ENCODE measurements at regions not wholly inside any gene's neighbourhood (a gene's known extent, or its start where the extent isn't known, plus 50 kb on each side); places are given as distances from the start of the nearest gene placed in this dataset.

DNA sequence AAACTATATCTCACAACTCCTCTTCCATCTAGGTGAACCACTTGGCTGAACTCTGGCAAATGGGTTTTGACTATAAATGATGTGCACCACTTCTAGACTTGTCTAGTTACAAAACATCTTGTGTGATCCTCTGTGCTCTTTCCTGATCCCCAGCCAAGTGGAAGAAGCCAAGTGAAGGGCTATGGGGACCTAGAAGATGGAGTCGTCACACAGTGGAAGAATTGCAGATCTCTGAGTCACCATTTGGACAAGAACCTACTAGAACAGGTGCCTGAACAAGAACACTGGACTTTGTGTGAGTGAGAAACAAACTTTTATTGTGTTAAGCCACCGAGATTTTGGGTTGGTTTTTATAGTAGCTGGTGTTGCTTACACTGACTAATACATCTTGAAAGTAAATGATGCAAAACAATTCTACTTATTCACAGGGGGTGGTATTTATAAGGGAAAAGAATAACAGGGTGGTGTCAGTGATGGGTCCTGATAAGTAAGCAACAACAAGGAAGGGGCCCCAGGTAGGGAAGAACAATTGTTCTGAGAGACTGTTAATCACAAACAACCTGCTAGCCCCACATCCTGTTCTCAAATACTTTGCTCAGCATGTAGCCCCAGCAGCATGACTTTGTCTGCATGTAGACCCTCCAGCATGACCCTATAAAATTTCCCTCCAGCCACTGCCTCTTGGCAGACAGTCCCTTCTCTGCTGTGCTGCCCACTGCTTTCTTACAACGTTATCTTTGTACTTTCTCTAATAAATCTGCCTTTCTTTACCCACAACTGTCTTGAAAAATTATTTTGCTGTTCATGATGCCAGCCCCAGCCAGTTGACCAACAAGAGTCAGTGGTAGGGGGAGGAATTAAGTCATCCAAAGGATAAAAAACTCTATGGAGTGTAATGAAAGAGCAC is 280.7 kb upstream of the PLET1 start (continued):
- no peak for TF ChIP-seq RAD21 (IDR thresholded peaks at IDR 0.05 in 1 of 2, conservative IDR thresholded peaks at IDR 0.05 in 1 of 2; ENCODE audit: low read depth in 2 of 2, low read length in 2 of 2)
- no peak for TF ChIP-seq PHF8 (conservative IDR thresholded peaks at IDR 0.05; ENCODE audit: low read depth, low read length)
- no peak for TF ChIP-seq ZNF274 (IDR thresholded peaks at IDR 0.05; ENCODE audit: borderline replicate concordance, extremely low read depth, low read length)
- TF ChIP-seq CBX5 (IDR thresholded peaks at IDR 0.05; ENCODE audit: low read depth, low read length), result no peak
- TF ChIP-seq EZH2 (IDR thresholded peaks at IDR 0.05; ENCODE audit: low read depth, low read length, severe bottlenecking), result no peak
- TF ChIP-seq, protein P1, sequence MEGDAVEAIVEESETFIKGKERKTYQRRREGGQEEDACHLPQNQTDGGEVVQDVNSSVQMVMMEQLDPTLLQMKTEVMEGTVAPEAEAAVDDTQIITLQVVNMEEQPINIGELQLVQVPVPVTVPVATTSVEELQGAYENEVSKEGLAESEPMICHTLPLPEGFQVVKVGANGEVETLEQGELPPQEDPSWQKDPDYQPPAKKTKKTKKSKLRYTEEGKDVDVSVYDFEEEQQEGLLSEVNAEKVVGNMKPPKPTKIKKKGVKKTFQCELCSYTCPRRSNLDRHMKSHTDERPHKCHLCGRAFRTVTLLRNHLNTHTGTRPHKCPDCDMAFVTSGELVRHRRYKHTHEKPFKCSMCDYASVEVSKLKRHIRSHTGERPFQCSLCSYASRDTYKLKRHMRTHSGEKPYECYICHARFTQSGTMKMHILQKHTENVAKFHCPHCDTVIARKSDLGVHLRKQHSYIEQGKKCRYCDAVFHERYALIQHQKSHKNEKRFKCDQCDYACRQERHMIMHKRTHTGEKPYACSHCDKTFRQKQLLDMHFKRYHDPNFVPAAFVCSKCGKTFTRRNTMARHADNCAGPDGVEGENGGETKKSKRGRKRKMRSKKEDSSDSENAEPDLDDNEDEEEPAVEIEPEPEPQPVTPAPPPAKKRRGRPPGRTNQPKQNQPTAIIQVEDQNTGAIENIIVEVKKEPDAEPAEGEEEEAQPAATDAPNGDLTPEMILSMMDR (IDR thresholded peaks at IDR 0.05; ENCODE audit: control extremely low read depth in 1 of 3, insufficient read depth in 1 of 3, low read depth in 1 of 3, low read length in 3 of 3), result no peak
- TF ChIP-seq CHD1 (IDR thresholded peaks at IDR 0.05; ENCODE audit: low read depth, low read length), result no peak
- no peak for TF ChIP-seq CREB1 (IDR thresholded peaks at IDR 0.05)

Data from H1 (cell line).